SK-N-SH (cell line): ENCODE measurements at regions not wholly inside any gene's neighbourhood (a gene's known extent, or its start where the extent isn't known, plus 50 kb on each side); places are given as distances from the start of the nearest gene placed in this dataset.

Source experiments
- CTCF ChIA-PET: fragments of 300-600, 350-600 bp; formaldehyde crosslinking; extraction: SDS; loops from one replicate; lab custom pipeline; 2021; lab: Yijun Ruan, JAX
- POLR2A ChIA-PET: fragments of 350-600 bp; sonication (Branson Sonifier 250); formaldehyde crosslinking; extraction: SDS; loops from one replicate; lab custom pipeline; 2020; ENCODE audit warnings: antibody characterized with exemption, inconsistent platforms; lab: Yijun Ruan, JAX
- DNase-seq: peaks from one replicate; pipeline ENCODE4 v3.0.0; 2012
- H2AFZ ChIP-seq: fragments of 200-600 bp; sonication (generic); 2 replicates; pipeline ENCODE4 v1.8.1; 2016; ENCODE audit warnings: antibody characterized with exemption, mild to moderate bottlenecking, low read depth
- H3F3A ChIP-seq: fragments of 200-600 bp; sonication (generic); replicated peaks from 2 replicates; pipeline ENCODE3; 2016; ENCODE audit warnings: antibody characterized with exemption, mild to moderate bottlenecking; ENCODE audit not compliant: insufficient read depth
- H3K27ac ChIP-seq, 2 experiments: fragments of 200-500 bp in 1 of 2; fragments of 200-600 bp in 1 of 2; sonication (Bioruptor generic) in 1 of 2; sonication (generic), shearing (Covaris generic) in 1 of 2; 2 replicates each; pipeline versions ENCODE4 v1.5.1 to v1.6.1; 2014 to 2016; ENCODE audit warnings: low read depth in 2 of 2, inconsistent platforms in 1 of 2, low read length in 1 of 2, mild to moderate bottlenecking in 1 of 2, mixed read lengths in 1 of 2
- H3K27me3 ChIP-seq: fragments of 200-600 bp; sonication (generic), shearing (Covaris generic); 2 replicates; pipeline ENCODE4 v1.6.1; 2016; ENCODE audit warnings: mixed run types; ENCODE audit not compliant: insufficient read depth
- H3K36me3 ChIP-seq, 2 experiments: fragments of 200-500 bp in 1 of 2; fragments of 200-600 bp in 1 of 2; sonication (Bioruptor generic) in 1 of 2; sonication (generic) in 1 of 2; replicated peaks in 1 of 2; 2 replicates each; pipeline versions ENCODE3 to v1.5.1; 2014 to 2016; ENCODE audit warnings: low read length in 1 of 2, mild to moderate bottlenecking in 1 of 2; ENCODE audit not compliant: insufficient read depth in 2 of 2, control insufficient read depth in 1 of 2
- H3K4me1 ChIP-seq, 2 experiments: fragments of 200-500 bp in 1 of 2; fragments of 200-600 bp in 1 of 2; sonication (Bioruptor generic) in 1 of 2; sonication (generic), shearing (Covaris generic) in 1 of 2; 2 replicates each; pipeline versions ENCODE4 v1.5.1 to v1.6.1; 2014 to 2016; ENCODE audit warnings: low read depth in 1 of 2, low read length in 1 of 2, mixed run types in 1 of 2; ENCODE audit not compliant: insufficient read depth in 2 of 2, control insufficient read depth in 1 of 2
- H3K4me2 ChIP-seq: fragments of 200-600 bp; sonication (generic), shearing (Covaris generic); 2 replicates; pipeline ENCODE4 v1.6.1; 2017; ENCODE audit warnings: mixed run types
- H3K4me3 ChIP-seq, 2 experiments: fragments of 200-500 bp in 1 of 2; fragments of 200-600 bp in 1 of 2; sonication (Bioruptor generic) in 1 of 2; sonication (generic), shearing (Covaris generic) in 1 of 2; 2 replicates each; pipeline versions ENCODE4 v1.5.1 to v1.8.1; 2014 to 2016; ENCODE audit warnings: low read depth in 2 of 2, inconsistent platforms in 1 of 2, low read length in 1 of 2, mild to moderate bottlenecking in 1 of 2, mixed read lengths in 1 of 2, moderate library complexity in 1 of 2
- H3K79me2 ChIP-seq: fragments of 200-600 bp; sonication (generic); 2 replicates; pipeline ENCODE4 v1.8.1; 2017; ENCODE audit warnings: mild to moderate bottlenecking; ENCODE audit not compliant: insufficient read depth
- H3K9ac ChIP-seq: fragments of 200-600 bp; sonication (generic); 2 replicates; pipeline ENCODE4 v1.6.1; 2017; ENCODE audit warnings: mixed run types
- H3K9me2 ChIP-seq: fragments of 200-600 bp; sonication (generic); 2 replicates; pipeline ENCODE4 v1.6.1; 2017; ENCODE audit warnings: mixed run types
- H3K9me3 ChIP-seq: fragments of 200-600 bp; sonication (generic); 2 replicates; pipeline ENCODE4 v1.6.1; 2017; ENCODE audit warnings: mixed run types, mild to moderate bottlenecking, moderate library complexity
- H4K20me1 ChIP-seq: fragments of 200-600 bp; sonication (generic); 2 replicates; pipeline ENCODE4 v1.6.1; 2017; ENCODE audit warnings: mild to moderate bottlenecking, mixed run types; ENCODE audit not compliant: insufficient read depth
- CHD2 ChIP-seq: fragments of 150-350 bp; IDR thresholded peaks from 2 replicates; pipeline ENCODE4 v1.6.1; 2018; ENCODE audit warnings: low read length; ENCODE audit not compliant: partially characterized antibody
- ELF1 ChIP-seq: IDR thresholded peaks from 2 replicates; pipeline ENCODE4 v1.4.0; 2012
- EP300 ChIP-seq, 2 experiments: IDR thresholded peaks; 2 replicates each; pipeline versions ENCODE4 v1.4.0 to v1.6.1; 2012; ENCODE audit warnings: borderline replicate concordance in 1 of 2, low read depth in 1 of 2, low read length in 1 of 2
- FOSL2 ChIP-seq: IDR thresholded peaks from 2 replicates; pipeline ENCODE4 v1.4.0; 2012; ENCODE audit warnings: low read depth, mild to moderate bottlenecking, moderate library complexity, borderline replicate concordance
- FOXJ3 ChIP-seq: sonication (generic); formaldehyde crosslinking; IDR thresholded peaks from 2 replicates; pipeline ENCODE4 v1.5.1; 2020; ENCODE audit warnings: mild to moderate bottlenecking, missing genetic modification reagents
- FOXM1 ChIP-seq: IDR thresholded peaks from 2 replicates; pipeline ENCODE4 v1.4.0; 2012; ENCODE audit warnings: low read depth, mild to moderate bottlenecking
- GABPA ChIP-seq: IDR thresholded peaks from 2 replicates; pipeline ENCODE4 v1.4.0; 2012; ENCODE audit warnings: low read depth, mild to moderate bottlenecking
- GATA2 ChIP-seq: sonication (generic); formaldehyde crosslinking; IDR thresholded peaks from 2 replicates; pipeline ENCODE4 v1.5.0; 2020; ENCODE audit warnings: mild to moderate bottlenecking, missing genetic modification reagents
- IRF3 ChIP-seq: fragments of 150-350 bp; IDR thresholded peaks from 2 replicates; pipeline ENCODE4 v1.6.1; 2016; ENCODE audit warnings: mild to moderate bottlenecking, low read depth, low read length
- JUND ChIP-seq: IDR thresholded peaks from 2 replicates; pipeline ENCODE4 v1.4.0; 2012
- MAX ChIP-seq: IDR thresholded peaks from 2 replicates; pipeline ENCODE4 v1.4.0; 2012; ENCODE audit warnings: low read depth
- MEF2A ChIP-seq: IDR thresholded peaks from 2 replicates; pipeline ENCODE4 v1.4.0; 2012; ENCODE audit warnings: low read depth, borderline replicate concordance
- MXI1 ChIP-seq: IDR thresholded peaks from 2 replicates; pipeline ENCODE4 v1.6.1; 2012; ENCODE audit warnings: mild to moderate bottlenecking, low read depth, low read length, improper control_type of control experiment
- RAD21 ChIP-seq: IDR thresholded peaks from 2 replicates; pipeline ENCODE4 v1.6.1; 2012; ENCODE audit warnings: mild to moderate bottlenecking, low read length
- REST ChIP-seq: IDR thresholded peaks from 2 replicates; pipeline ENCODE4 v1.6.1; 2012; ENCODE audit warnings: mild to moderate bottlenecking, low read depth, low read length, moderate library complexity
- RFX5 ChIP-seq: IDR thresholded peaks from 2 replicates; pipeline ENCODE4 v1.6.1; 2012; ENCODE audit warnings: mild to moderate bottlenecking, improper control_type of control experiment, low read length
- RXRA ChIP-seq: IDR thresholded peaks from 2 replicates; pipeline ENCODE4 v1.4.0; 2012; ENCODE audit warnings: low read depth, mild to moderate bottlenecking, borderline replicate concordance
- SMC3 ChIP-seq: IDR thresholded peaks from 2 replicates; pipeline ENCODE4 v1.6.1; 2012; ENCODE audit warnings: low read depth, low read length, improper control_type of control experiment
- TCF12 ChIP-seq: IDR thresholded peaks from 2 replicates; pipeline ENCODE4 v1.4.0; 2012
- TEAD4 ChIP-seq: IDR thresholded peaks from 2 replicates; pipeline ENCODE4 v1.4.0; 2012; ENCODE audit warnings: mild to moderate bottlenecking, borderline replicate concordance; ENCODE audit not compliant: insufficient read depth
- USF1 ChIP-seq: IDR thresholded peaks from 2 replicates; pipeline ENCODE4 v1.4.0; 2012; ENCODE audit warnings: low read depth, borderline replicate concordance
- YY1 ChIP-seq: IDR thresholded peaks from 2 replicates; pipeline ENCODE4 v1.4.0; 2012; ENCODE audit warnings: low read depth, mild to moderate bottlenecking
- ZBTB33 ChIP-seq: IDR thresholded peaks from 2 replicates; pipeline ENCODE4 v1.4.0; 2012; ENCODE audit warnings: low read depth, borderline replicate concordance
- WGBS: methylation state at CpG from one replicate; pipeline ENCODE4 v1.1.6; 2017; ENCODE audit warnings: low lambda C conversion rate; 5-methylcytosine and 5-hydroxymethylcytosine counted together

GRCh38 chr1:4261327-4261726 lies 361.3 kb upstream of the C1orf174 start:
- 3% methylated on average over 2 of the region's 2 CpGs for WGBS
- H3K9me2 ChIP-seq = no peaks in the 10 kb centered on the region

GRCh38 chr1:4262665-4263064 lies 362.6 kb upstream of the C1orf174 start:
- Histone ChIP-seq H3K27ac (no peak overlapping the region), H3K36me3 (no peaks in the 10 kb centered on the region), H3F3A (no peaks in the 10 kb centered on the region), H3K27me3 (no peaks in the 10 kb centered on the region), H3K9me3 (no peaks in the 10 kb centered on the region), H3K4me2 (no peak overlapping the region), H2AFZ (no peak overlapping the region), H3K9me2 (no peaks in the 10 kb centered on the region), H3K79me2 (no peaks in the 10 kb centered on the region), H3K9ac (no peak overlapping the region), H3K4me3 (no peak overlapping the region), H4K20me1 (no peaks in the 10 kb centered on the region), H3K4me1 (no peaks in the 10 kb centered on the region)
- WGBS = 43% methylated on average over 2 of the region's 2 CpGs
- ChIA-PET CTCF (no interaction called here), POLR2A (no interaction called here)
- DNase-seq = no peak
- TF ChIP-seq REST (no peak), GABPA (no peak), FOSL2 (no peak), YY1 (no peak), MAX (no peak), EP300 (IDR thresholded peaks at IDR 0.05; ENCODE audit: borderline replicate concordance in 1 of 2, low read depth in 1 of 2, low read length in 1 of 2) (no peak), SMC3 (no peak), IRF3 (no peak), FOXM1 (no peak), RFX5 (no peak)

More at GRCh38 chr1:4261327-4261726, 361.3 kb upstream of the C1orf174 start:
- Histone ChIP-seq H3K9ac (no peak overlapping the region), H3K9me3 (no peaks in the 10 kb centered on the region), H2AFZ (no peak overlapping the region), H3K4me2 (no peak overlapping the region), H3K27me3 (no peaks in the 10 kb centered on the region), H3K36me3 (no peaks in the 10 kb centered on the region), H3K4me3 (no peak overlapping the region), H4K20me1 (no peaks in the 10 kb centered on the region), H3K27ac (no peak overlapping the region), H3K79me2 (no peaks in the 10 kb centered on the region), H3F3A (no peaks in the 10 kb centered on the region), H3K4me1 (no peaks in the 10 kb centered on the region)
- DNase-seq = no peak
- no peak for TF ChIP-seq JUND
- no peak for TF ChIP-seq FOXJ3
- no peak for TF ChIP-seq RAD21
- TF ChIP-seq SMC3 = no peak
- no peak for TF ChIP-seq GABPA
- TF ChIP-seq RXRA = no peak
- no peak for TF ChIP-seq GATA2 (CRISPR knock-in tag)
- TF ChIP-seq ELF1 = no peak
- no peak for TF ChIP-seq RFX5
- no peak for TF ChIP-seq USF1
- TF ChIP-seq YY1 = no peak
- TF ChIP-seq ZBTB33 = no peak
- TF ChIP-seq CHD2 = no peak
- TF ChIP-seq MXI1 = no peak
- TF ChIP-seq MEF2A = no peak
- no peak for TF ChIP-seq TCF12
- no peak for TF ChIP-seq TEAD4
- TF ChIP-seq FOXM1 = no peak
- POLR2A ChIA-PET = no interaction called here
- CTCF ChIA-PET = interaction anchor here (0.9 kb wide), 1 partner anchor 14 kb away, joined by 3 read pairs; no protein-coding TSS in a partner anchor
